Gastroesophageal sphincter (tissue), 4 donors: ENCODE measurements at regions not wholly inside any gene's neighbourhood (a gene's known extent, or its start where the extent isn't known, plus 50 kb on each side); places are given as distances from the start of the nearest gene placed in this dataset.

ENCODE experiments used
- ATAC-seq: fragments of 150-250 bp; one replicate; pipeline ENCODE4 v1.9.1; 2016; ENCODE audit warnings: mild to moderate bottlenecking, moderate library complexity
- H3K27ac ChIP-seq, 4 donors: fragments of 200-600 bp; sonication (generic) in 3 of 4; 1 replicate in 3 of 4; 2 replicates in 1 of 4; pipeline ENCODE4 v1.5.1; 2016 to 2019
- H3K27me3 ChIP-seq: fragments of 200-600 bp; sonication (generic); one replicate; pipeline ENCODE4 v1.5.1; 2019
- H3K36me3 ChIP-seq, 2 donors: fragments of 200-600 bp; sonication (generic); one replicate each; pipeline ENCODE4 v1.5.1; 2019; ENCODE audit warnings: control low read depth in 1 of 2
- H3K4me1 ChIP-seq, 3 donors: fragments of 200-600 bp; sonication (generic); 1 replicate in 2 of 3; 2 replicates in 1 of 3; pipeline ENCODE4 v1.5.1; 2016 to 2019; ENCODE audit warnings: control low read depth in 2 of 3
- H3K4me3 ChIP-seq, 2 donors: fragments of 200-600 bp; sonication (generic); one replicate each; pipeline ENCODE4 v1.5.1; 2019; ENCODE audit warnings: mild to moderate bottlenecking in 1 of 2, moderate library complexity in 1 of 2
- H3K9me3 ChIP-seq, 3 donors: fragments of 200-600 bp; sonication (generic); one replicate each; pipeline ENCODE4 v1.5.1; 2017 to 2019; ENCODE audit warnings: control low read depth in 2 of 3
- CTCF ChIP-seq, 4 experiments: fragments of 200-600 bp in 2 of 4; fragments of 450-650 bp in 2 of 4; sonication (generic) in 1 of 4; IDR thresholded peaks; one replicate each; pipeline ENCODE4 v1.5.1; 2017 to 2019; ENCODE audit warnings: antibody characterized with exemption in 4 of 4, mild to moderate bottlenecking in 2 of 4, moderate library complexity in 2 of 4
- EP300 ChIP-seq: sonication (generic); formaldehyde crosslinking; IDR thresholded peaks from one replicate; pipeline ENCODE4 v1.6.1; 2017; ENCODE audit warnings: antibody characterized with exemption, mild to moderate bottlenecking
- POLR2A ChIP-seq, 2 donors: fragments of 450-650 bp; IDR thresholded peaks; one replicate each; pipeline ENCODE4 v1.6.1; 2017; ENCODE audit warnings: antibody characterized with exemption in 2 of 2, mild to moderate bottlenecking in 2 of 2, moderate library complexity in 1 of 2
- POLR2AphosphoS5 ChIP-seq: sonication (generic); formaldehyde crosslinking; IDR thresholded peaks from one replicate; pipeline ENCODE4 v1.6.1; 2017; ENCODE audit warnings: antibody characterized with exemption
- WGBS, 2 donors: methylation state at CpG; one replicate each; pipeline ENCODE4 v1.1.5; 2018; ENCODE audit warnings: low coverage in 1 of 2; 5-methylcytosine and 5-hydroxymethylcytosine counted together

- no peak for TF ChIP-seq POLR2A (IDR thresholded peaks at IDR 0.05)
- no peak for TF ChIP-seq POLR2AphosphoS5
- TF ChIP-seq CTCF (IDR thresholded peaks at IDR 0.05): no peak
- TF ChIP-seq EP300: no peak
- Histone ChIP-seq H3K36me3 (no peaks in the 10 kb centered on the region), H3K4me1 (no peaks in the 10 kb centered on the region), H3K27ac (no peak overlapping the region), H3K27me3 (peaks cover 34% of the 10 kb centered on the region), H3K9me3 (no peaks in the 10 kb centered on the region), H3K4me3 (no peak overlapping the region)
- ATAC-seq: no peak
- 55 to 60% methylated on average over 4 to 6 of the region's 9 CpGs for WGBS, 2 donors
Observed at GRCh38 chr13:25024175-25024574, 71.8 kb upstream of the PABPC3 start.

DNA sequence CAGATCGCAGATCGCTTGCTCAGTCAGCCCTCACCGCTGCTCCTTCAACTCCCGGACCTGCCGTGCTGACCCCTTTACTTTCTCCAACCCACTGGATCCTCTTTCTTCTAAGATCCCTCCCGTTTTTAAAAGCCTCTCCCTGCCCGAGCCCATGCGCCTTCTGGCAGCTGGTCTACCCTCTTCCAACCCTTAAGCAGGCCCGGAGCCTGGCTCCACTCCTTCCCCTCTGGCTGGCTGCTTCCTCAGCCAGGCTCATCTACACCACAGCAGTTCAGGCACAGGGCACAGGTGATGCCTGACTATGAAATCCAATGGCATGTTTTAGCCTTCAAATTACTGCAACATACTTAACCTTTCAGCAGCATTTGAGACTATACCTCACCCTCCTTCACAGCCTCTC is 63.8 kb upstream of the PABPC3 start:
- TF ChIP-seq POLR2AphosphoS5: no peak
- no peak for TF ChIP-seq EP300
- peaks cover 26% of the 10 kb centered on the region for H3K27me3 ChIP-seq

GRCh38 chr13:25034173-25034572 is 61.8 kb upstream of the PABPC3 start:
- no peaks in the 10 kb centered on the region for H3K4me1 ChIP-seq
- H3K27me3 ChIP-seq: peaks cover 40% of the 10 kb centered on the region
- H3K36me3 ChIP-seq: no peaks in the 10 kb centered on the region
- TF ChIP-seq CTCF (IDR thresholded peaks at IDR 0.05) (no peak), POLR2AphosphoS5 (no peak), EP300 (no peak), POLR2A (IDR thresholded peaks at IDR 0.05) (no peak)
- no peaks in the 10 kb centered on the region for H3K9me3 ChIP-seq
- ATAC-seq: no peak
- H3K27ac ChIP-seq: no peak overlapping the region
- no peak overlapping the region for H3K4me3 ChIP-seq
- WGBS, 2 donors: 57 to 100% methylated on average over 1 to 5 of the region's 5 CpGs

More for the DNA sequence above, 63.8 kb upstream of the PABPC3 start:
- no peaks in the 10 kb centered on the region for H3K9me3 ChIP-seq
- no peak for ATAC-seq
- H3K4me3 ChIP-seq: no peak overlapping the region
- 77 to 92% methylated on average over 5 to 9 of the region's 9 CpGs for WGBS, 2 donors
- H3K4me1 ChIP-seq: no peaks in the 10 kb centered on the region
- no peak overlapping the region for H3K27ac ChIP-seq
- no peaks in the 10 kb centered on the region for H3K36me3 ChIP-seq

GRCh38 chr13:25037057-25037813 is 58.7 kb upstream of the PABPC3 start:
- WGBS, 2 donors: 22 to 28% methylated on average over 7 to 11 of the region's 12 CpGs
- H3K27ac ChIP-seq: no peak overlapping the region
- peak; percentile 55 for ATAC-seq
- no peak for TF ChIP-seq POLR2A (IDR thresholded peaks at IDR 0.05)
- TF ChIP-seq CTCF (IDR thresholded peaks at IDR 0.05): peak; percentile 54 to 74 (median 67)
- H3K27me3 ChIP-seq: peaks cover 62% of the 10 kb centered on the region
- no peaks in the 10 kb centered on the region for H3K36me3 ChIP-seq
- no peaks in the 10 kb centered on the region for H3K4me1 ChIP-seq
- no peak overlapping the region for H3K4me3 ChIP-seq
- H3K9me3 ChIP-seq: no peaks in the 10 kb centered on the region

- H3K9me3 ChIP-seq: no peaks in the 10 kb centered on the region
- no peak overlapping the region for H3K4me3 ChIP-seq
- H3K27me3 ChIP-seq: peaks cover 85% of the 10 kb centered on the region
- H3K27ac ChIP-seq: no peak overlapping the region
- 54 to 77% methylated on average over 4 to 10 of the region's 11 CpGs for WGBS, 2 donors
- H3K36me3 ChIP-seq: no peaks in the 10 kb centered on the region
- no peak for ATAC-seq
- TF ChIP-seq POLR2AphosphoS5: no peak
- TF ChIP-seq EP300: no peak
- TF ChIP-seq POLR2A (IDR thresholded peaks at IDR 0.05): no peak
- TF ChIP-seq CTCF (IDR thresholded peaks at IDR 0.05): no peak
- H3K4me1 ChIP-seq: peaks cover 0 to 10% (median 0%) of the 10 kb centered on the region in 3 donors
Observed at GRCh38 chr13:25042151-25042865, 53.6 kb upstream of the PABPC3 start.
